Lung (tissue), 11 donors: ENCODE measurements at regions not wholly inside any gene's neighbourhood (a gene's known extent, or its start where the extent isn't known, plus 50 kb on each side); places are given as distances from the start of the nearest gene placed in this dataset.

Experiments used
- ATAC-seq: fragments of 200-7000 bp; cut with Tn5 transposase; one replicate; pipeline ENCODE4 v1.9.1; 2020; ENCODE audit warnings: moderate number of reproducible peaks; ENCODE audit not compliant: insufficient read depth, low FRiP score
- DNase-seq, 3 donors: peaks; one replicate each; pipeline ENCODE4 v3.0.0-alpha.2; 2013 to 2017
- H3K27ac ChIP-seq, 2 donors: one replicate each; pipeline ENCODE4 v1.5.1; 2013; ENCODE audit warnings: mild to moderate bottlenecking in 2 of 2, moderate library complexity in 2 of 2, control low read depth in 1 of 2, inconsistent platforms in 1 of 2, low read depth in 1 of 2, low read length in 1 of 2
- H3K27me3 ChIP-seq, 3 donors: one replicate each; pipeline ENCODE4 v1.5.1; 2013; ENCODE audit warnings: low read length in 2 of 3; ENCODE audit not compliant: control insufficient read depth in 3 of 3, insufficient read depth in 3 of 3
- H3K36me3 ChIP-seq, 4 donors: one replicate each; pipeline ENCODE4 v1.5.1; 2013; ENCODE audit warnings: low read length in 4 of 4, mild to moderate bottlenecking in 1 of 4, moderate library complexity in 1 of 4; ENCODE audit not compliant: control insufficient read depth in 4 of 4, insufficient read depth in 4 of 4
- H3K4me1 ChIP-seq, 5 donors: one replicate each; pipeline ENCODE4 v1.5.1; 2013; ENCODE audit warnings: low read length in 5 of 5, mild to moderate bottlenecking in 2 of 5, moderate library complexity in 1 of 5; ENCODE audit not compliant: control insufficient read depth in 5 of 5, insufficient read depth in 5 of 5
- H3K4me3 ChIP-seq: one replicate; pipeline ENCODE4 v1.5.1; 2013; ENCODE audit warnings: mild to moderate bottlenecking, control low read depth, moderate library complexity
- H3K9ac ChIP-seq, 2 donors: one replicate each; pipeline ENCODE4 v1.5.1; 2013; ENCODE audit warnings: low read length in 2 of 2, control low read depth in 1 of 2; ENCODE audit not compliant: insufficient read depth in 1 of 2
- H3K9me3 ChIP-seq, 4 donors: one replicate each; pipeline ENCODE4 v1.5.1; 2013; ENCODE audit warnings: low read length in 3 of 4, mild to moderate bottlenecking in 1 of 4, moderate library complexity in 1 of 4; ENCODE audit not compliant: control insufficient read depth in 4 of 4, insufficient read depth in 3 of 4
- CTCF ChIP-seq: IDR thresholded peaks from 2 replicates; pipeline ENCODE4 v1.5.1; 2012; ENCODE audit warnings: mild to moderate bottlenecking; ENCODE audit errors: control extremely low read depth, extremely low read depth
- WGBS, 2 donors: extraction: QIAGEN DNeasy Blood & Tissue Kit; methylation state at CpG; one replicate each; pipeline ENCODE4 v1.1.7; 2013; 5-methylcytosine and 5-hydroxymethylcytosine counted together
- donor health status: control.
- donor health status: control.
- donor health status: Bipolar disorder and iron deficiency.
- donor health status: healthy.
- donor health status: DM: yes; HTN: yes; CAD: no.

- H3K27me3 ChIP-seq = no peaks in the 10 kb centered on the region
- ATAC-seq (no peak), DNase-seq (no peak)
- no peak overlapping the region for H3K27ac ChIP-seq
- no peak overlapping the region for H3K9ac ChIP-seq
- no peaks in the 10 kb centered on the region for H3K36me3 ChIP-seq
- 40 to 56% methylated on average over 1 of the region's 1 CpG for WGBS, 2 donors
- H3K4me3 ChIP-seq = no peak overlapping the region
- no peaks in the 10 kb centered on the region for H3K9me3 ChIP-seq
- no peaks in the 10 kb centered on the region for H3K4me1 ChIP-seq
- TF ChIP-seq CTCF = no peak
Observed at GRCh38 chr4:102411408-102411807, 66.1 kb upstream of the SLC39A8 start.

DNA sequence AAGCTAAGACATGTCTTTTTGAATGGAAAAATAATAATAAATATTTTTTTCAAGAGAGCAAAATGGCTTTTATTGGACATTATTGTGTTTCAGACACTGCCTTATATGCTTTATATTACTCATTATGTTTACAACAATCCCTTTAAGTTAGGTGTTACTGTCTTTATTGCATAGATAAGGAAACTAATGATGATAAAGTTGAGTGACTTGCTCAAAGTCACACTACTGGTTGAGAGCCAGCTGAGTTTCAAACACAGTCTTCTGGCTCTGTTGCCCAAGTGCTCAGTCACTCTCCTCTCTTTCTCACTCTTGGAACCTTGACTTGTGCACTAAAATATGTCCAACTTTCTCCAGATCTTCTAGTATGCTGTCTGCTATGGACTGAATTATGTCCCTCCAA, 71.5 kb upstream of the SLC39A8 start:
- no peaks in the 10 kb centered on the region for H3K36me3 ChIP-seq
- H3K9ac ChIP-seq = no peak overlapping the region
- ATAC-seq (no peak), DNase-seq (no peak)
- H3K4me3 ChIP-seq = no peak overlapping the region
- no peaks in the 10 kb centered on the region for H3K4me1 ChIP-seq
- no peaks in the 10 kb centered on the region for H3K9me3 ChIP-seq
- TF ChIP-seq CTCF = no peak
- no peak overlapping the region for H3K27ac ChIP-seq
- no peaks in the 10 kb centered on the region for H3K27me3 ChIP-seq

- Histone ChIP-seq H3K36me3 (no peaks in the 10 kb centered on the region), H3K27me3 (no peaks in the 10 kb centered on the region), H3K9ac (peak overlapping the region in 1 of 2 donors; percentile 24), H3K4me3 (no peak overlapping the region), H3K27ac (no peak overlapping the region), H3K4me1 (no peaks in the 10 kb centered on the region), H3K9me3 (no peaks in the 10 kb centered on the region)
- no peak for TF ChIP-seq CTCF
- DNase-seq (peak in 2 of 3 donors; percentile 47 to 67), ATAC-seq (no peak)
- 18 to 33% methylated on average over 1 of the region's 1 CpG for WGBS, 2 donors
Observed at GRCh38 chr4:102420563-102421398, 75.5 kb upstream of the SLC39A8 start.

DNA sequence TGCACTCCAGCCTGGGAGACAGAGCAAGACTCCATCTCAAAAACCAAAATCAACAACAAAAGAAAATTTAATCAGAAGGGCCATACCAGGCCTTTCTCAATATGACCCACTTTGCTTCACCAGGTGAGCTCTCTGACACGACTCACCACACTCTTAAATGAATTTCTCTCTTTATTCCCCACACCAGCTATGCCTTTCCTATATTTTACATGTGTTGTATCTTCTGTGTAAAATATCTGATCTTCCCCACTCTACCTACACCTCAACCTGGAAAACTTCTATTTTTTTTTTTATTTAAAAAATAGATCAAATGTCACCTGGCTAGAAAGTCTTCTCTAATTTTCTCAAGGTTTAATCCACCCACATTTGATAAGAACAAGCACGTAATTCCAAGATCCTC, 77.6 kb upstream of the SLC39A8 start:
- no peaks in the 10 kb centered on the region for H3K36me3 ChIP-seq

More for the DNA sequence above, 77.6 kb upstream of the SLC39A8 start:
- no peak for TF ChIP-seq CTCF
- no peaks in the 10 kb centered on the region for H3K9me3 ChIP-seq
- no peak for ATAC-seq
- H3K27ac ChIP-seq = no peak overlapping the region
- H3K4me1 ChIP-seq = no peaks in the 10 kb centered on the region
- no peak overlapping the region for H3K9ac ChIP-seq
- WGBS, 2 donors = 49 to 96% methylated on average over 2 of the region's 2 CpGs
- DNase-seq = no peak
- no peak overlapping the region for H3K4me3 ChIP-seq
- H3K27me3 ChIP-seq = no peaks in the 10 kb centered on the region
